ENCODE measurements at regions not wholly inside any gene's neighbourhood (a gene's known extent, or its start where the extent isn't known, plus 50 kb on each side); places are given as distances from the start of the nearest gene placed in this dataset.

- ATAC-seq = peak; percentile 74
Measured at GRCh38 chr11:135075740-135076139, 663.7 kb upstream of the B3GAT1 start.

GRCh38 chr11:135074397-135074998 is 662.5 kb upstream of the B3GAT1 start:
- ATAC-seq = no peak

- ATAC-seq = peak; percentile 18
Measured at GRCh38 chr11:135073870-135074269, 661.8 kb upstream of the B3GAT1 start.

GRCh38 chr11:135073381-135073780 is 661.3 kb upstream of the B3GAT1 start:
- ATAC-seq = no peak

GRCh38 chr11:135069890-135070289 is 657.8 kb upstream of the B3GAT1 start:
- ATAC-seq = peak; percentile 62

- no peak for ATAC-seq
Measured at GRCh38 chr11:135069063-135069462, 657.0 kb upstream of the B3GAT1 start.

GRCh38 chr11:135062994-135063393 is 651.0 kb upstream of the B3GAT1 start:
- ATAC-seq = no peak

- ATAC-seq = no peak
Measured at GRCh38 chr11:135061166-135061565, 649.1 kb upstream of the B3GAT1 start.

- no peak for ATAC-seq
Measured at GRCh38 chr11:135046986-135047385, 634.9 kb upstream of the B3GAT1 start.

- ATAC-seq = no peak
Measured at GRCh38 chr11:135046556-135046955, 634.5 kb upstream of the B3GAT1 start.

- no peak for ATAC-seq
Measured at GRCh38 chr11:135043434-135043833, 631.4 kb upstream of the B3GAT1 start.

- no peak for ATAC-seq
Measured at GRCh38 chr11:135037828-135038227, 625.8 kb upstream of the B3GAT1 start.

- no peak for ATAC-seq
Measured at GRCh38 chr11:135036488-135037297, 624.7 kb upstream of the B3GAT1 start.

GRCh38 chr11:135035282-135035681 is 623.2 kb upstream of the B3GAT1 start:
- ATAC-seq = no peak

GRCh38 chr11:135033540-135033939 is 621.5 kb upstream of the B3GAT1 start:
- no peak for ATAC-seq

GRCh38 chr11:135031205-135031989 is 619.4 kb upstream of the B3GAT1 start:
- ATAC-seq = no peak

GRCh38 chr11:135027461-135027860 is 615.4 kb upstream of the B3GAT1 start:
- ATAC-seq = no peak

- no peak for ATAC-seq
Measured at GRCh38 chr11:135023499-135023898, 611.5 kb upstream of the B3GAT1 start.

GRCh38 chr11:135022454-135022853 is 610.4 kb upstream of the B3GAT1 start:
- ATAC-seq = no peak

GRCh38 chr11:135019899-135020298 is 607.9 kb upstream of the B3GAT1 start:
- ATAC-seq = no peak

- no peak for ATAC-seq
Measured at GRCh38 chr11:135019343-135019871, 607.4 kb upstream of the B3GAT1 start.

- ATAC-seq = no peak
Measured at GRCh38 chr11:135017296-135017695, 605.3 kb upstream of the B3GAT1 start.

- ATAC-seq = no peak
Measured at GRCh38 chr11:135015966-135016365, 603.9 kb upstream of the B3GAT1 start.
